ENCODE measurements at regions not wholly inside any gene's neighbourhood (a gene's known extent, or its start where the extent isn't known, plus 50 kb on each side); places are given as distances from the start of the nearest gene placed in this dataset.

DNA sequence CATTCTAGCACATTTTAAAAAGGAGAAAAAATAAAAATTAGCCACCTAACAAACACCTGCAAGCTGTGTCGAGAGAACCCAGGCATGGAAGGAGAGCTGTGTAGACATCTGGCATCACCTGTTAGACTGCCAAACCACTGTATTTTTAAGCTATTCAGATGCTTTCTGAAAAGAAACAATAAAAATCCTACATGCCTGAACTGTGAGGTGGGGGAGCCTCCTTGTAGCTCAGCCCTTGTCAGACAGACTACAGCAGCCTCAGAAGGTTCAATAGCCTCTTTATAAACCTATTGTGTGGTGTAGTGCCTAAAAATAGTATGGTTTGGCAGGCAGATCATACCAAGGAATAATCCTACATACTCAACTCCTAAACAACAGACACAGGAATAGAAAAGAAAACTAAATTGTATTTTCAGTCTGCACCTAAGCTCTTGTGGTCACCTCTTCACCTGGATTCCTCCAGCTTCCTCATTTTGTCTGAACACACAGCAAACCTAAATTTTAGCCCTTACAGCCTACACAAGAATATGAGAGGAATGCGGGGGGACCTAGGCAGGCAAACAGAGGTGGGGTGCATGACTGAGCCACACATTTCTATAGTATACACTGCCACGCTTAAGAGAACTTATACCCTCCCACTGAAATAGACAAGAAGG, 67.0 kb downstream of the SIPA1L2 start:
- DNase-seq (ENCODE audit: low spot score): no peak
- TF ChIP-seq, protein P1, sequence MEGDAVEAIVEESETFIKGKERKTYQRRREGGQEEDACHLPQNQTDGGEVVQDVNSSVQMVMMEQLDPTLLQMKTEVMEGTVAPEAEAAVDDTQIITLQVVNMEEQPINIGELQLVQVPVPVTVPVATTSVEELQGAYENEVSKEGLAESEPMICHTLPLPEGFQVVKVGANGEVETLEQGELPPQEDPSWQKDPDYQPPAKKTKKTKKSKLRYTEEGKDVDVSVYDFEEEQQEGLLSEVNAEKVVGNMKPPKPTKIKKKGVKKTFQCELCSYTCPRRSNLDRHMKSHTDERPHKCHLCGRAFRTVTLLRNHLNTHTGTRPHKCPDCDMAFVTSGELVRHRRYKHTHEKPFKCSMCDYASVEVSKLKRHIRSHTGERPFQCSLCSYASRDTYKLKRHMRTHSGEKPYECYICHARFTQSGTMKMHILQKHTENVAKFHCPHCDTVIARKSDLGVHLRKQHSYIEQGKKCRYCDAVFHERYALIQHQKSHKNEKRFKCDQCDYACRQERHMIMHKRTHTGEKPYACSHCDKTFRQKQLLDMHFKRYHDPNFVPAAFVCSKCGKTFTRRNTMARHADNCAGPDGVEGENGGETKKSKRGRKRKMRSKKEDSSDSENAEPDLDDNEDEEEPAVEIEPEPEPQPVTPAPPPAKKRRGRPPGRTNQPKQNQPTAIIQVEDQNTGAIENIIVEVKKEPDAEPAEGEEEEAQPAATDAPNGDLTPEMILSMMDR (IDR thresholded peaks at IDR 0.05; ENCODE audit: extremely low read depth, missing control alignments): no peak

DNA sequence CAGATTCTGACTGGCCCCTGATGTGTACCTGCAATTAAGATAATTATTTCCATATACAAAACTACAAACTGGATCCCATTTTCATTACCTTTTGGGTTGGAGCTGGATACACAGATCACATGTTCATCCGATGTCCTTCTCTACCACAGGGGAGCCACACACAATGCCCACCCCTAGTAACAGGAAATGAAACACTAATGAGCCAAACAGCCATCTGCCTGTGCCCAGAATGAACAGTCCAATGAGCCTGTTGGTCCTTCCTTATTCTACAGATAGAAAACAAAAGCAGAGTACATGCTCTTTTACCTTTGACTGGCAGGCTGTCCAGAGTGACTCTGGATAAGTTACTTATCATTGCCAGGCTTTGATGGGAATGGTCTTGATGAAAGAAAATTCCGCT, 68.6 kb downstream of the SIPA1L2 start:
- DNase-seq (ENCODE audit: low spot score): no peak
- TF ChIP-seq, protein P1 (IDR thresholded peaks at IDR 0.05; ENCODE audit: extremely low read depth, missing control alignments): no peak

DNA sequence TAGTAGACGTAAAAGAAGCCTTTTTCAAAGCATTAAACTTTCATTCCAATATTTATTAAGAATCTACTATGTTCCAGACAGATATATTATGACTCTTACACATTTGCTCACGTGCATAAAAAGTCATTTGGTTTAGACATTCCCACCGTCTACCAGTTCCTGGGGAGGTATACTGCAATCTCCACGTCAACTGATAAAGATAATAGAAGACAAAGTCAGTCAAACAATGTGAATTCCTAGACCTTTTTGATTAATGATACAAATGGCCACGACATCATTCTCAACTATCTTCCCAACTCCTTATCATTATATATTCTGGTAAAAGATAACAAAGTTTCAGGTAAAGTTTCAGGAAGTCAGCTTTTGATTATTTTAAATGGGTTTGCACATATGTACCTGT, 69.0 kb downstream of the SIPA1L2 start:
- TF ChIP-seq, protein P1 (IDR thresholded peaks at IDR 0.05; ENCODE audit: extremely low read depth, missing control alignments): no peak

DNA sequence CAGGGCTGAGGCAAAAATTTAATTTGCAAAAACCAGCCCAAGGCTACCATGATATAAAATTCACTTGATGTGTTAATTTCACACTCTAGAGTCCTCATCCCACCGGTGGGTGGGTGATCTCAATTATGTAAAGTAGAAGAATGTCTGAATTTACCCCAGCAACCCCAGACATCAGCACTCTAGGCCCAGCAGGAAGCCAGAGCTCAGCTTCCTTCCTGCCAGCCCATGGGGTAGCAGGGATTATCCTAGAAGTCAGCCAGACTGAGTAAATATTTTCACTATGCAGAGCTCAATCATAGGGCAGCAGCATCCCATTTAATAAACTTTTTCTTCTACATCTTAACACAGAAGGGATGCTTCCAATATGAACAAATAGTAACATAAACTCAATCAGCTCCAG, 71.0 kb downstream of the SIPA1L2 start:
- TF ChIP-seq, protein P1 (IDR thresholded peaks at IDR 0.05; ENCODE audit: extremely low read depth, missing control alignments): no peak
- no peak for DNase-seq (ENCODE audit: low spot score)

More for the DNA sequence above, 69.0 kb downstream of the SIPA1L2 start:
- DNase-seq (ENCODE audit: low spot score): no peak

DNA sequence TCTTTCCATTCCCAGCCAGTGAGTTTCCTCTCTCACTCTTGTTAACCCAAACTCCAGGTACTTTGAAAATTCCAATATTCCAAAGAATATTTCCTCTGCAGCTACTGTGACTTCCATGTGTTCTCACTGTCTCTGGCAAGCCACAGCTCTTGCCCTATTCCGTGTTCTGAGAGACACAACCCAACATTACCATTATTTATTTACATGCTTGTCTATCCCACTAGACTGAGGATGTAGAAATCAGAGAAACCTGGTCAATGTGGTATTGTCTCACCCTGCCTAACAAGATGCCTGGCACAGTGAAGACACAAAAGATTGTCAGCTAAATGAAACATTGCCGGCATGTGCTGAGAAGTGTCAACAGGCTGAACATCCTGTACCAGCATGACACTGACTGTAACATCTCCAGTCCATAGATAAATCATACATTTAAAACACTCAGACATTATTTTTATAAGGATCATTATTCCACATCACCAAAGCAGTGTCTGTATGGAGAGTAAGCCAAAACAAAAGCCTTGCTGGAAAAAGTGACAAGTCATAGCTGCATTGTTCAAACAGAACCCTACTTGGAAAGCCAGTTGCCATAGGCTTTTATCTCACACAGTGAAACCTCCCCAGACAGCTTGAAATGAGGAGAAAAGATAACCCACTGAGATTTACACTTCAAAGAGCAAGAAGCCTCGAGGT, 72.3 kb downstream of the SIPA1L2 start:
- DNase-seq (ENCODE audit: low spot score): no peak

DNA sequence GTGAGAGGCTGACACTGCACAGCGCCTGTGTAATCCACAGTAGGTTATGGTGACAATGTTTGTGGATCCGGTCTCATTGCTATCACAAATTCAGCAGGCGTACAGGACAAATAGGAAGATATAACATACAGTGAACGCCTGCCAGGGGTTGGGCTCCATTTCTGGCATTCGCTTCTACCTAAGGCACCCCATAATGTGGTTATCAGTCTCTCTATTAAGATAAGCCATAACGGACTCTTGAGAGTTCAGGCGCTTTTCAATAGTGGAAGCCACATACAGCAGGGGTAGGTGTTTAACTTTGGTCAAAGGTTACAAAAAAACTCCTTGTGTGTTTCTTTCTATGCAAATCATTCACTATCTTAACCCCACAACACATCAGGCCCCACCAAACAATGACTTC, 72.8 kb downstream of the SIPA1L2 start:
- TF ChIP-seq, protein P1 (IDR thresholded peaks at IDR 0.05; ENCODE audit: extremely low read depth, missing control alignments): no peak
- no peak for DNase-seq (ENCODE audit: low spot score)

More for the DNA sequence above, 72.3 kb downstream of the SIPA1L2 start:
- TF ChIP-seq, protein P1 (IDR thresholded peaks at IDR 0.05; ENCODE audit: extremely low read depth, missing control alignments): no peak

DNA sequence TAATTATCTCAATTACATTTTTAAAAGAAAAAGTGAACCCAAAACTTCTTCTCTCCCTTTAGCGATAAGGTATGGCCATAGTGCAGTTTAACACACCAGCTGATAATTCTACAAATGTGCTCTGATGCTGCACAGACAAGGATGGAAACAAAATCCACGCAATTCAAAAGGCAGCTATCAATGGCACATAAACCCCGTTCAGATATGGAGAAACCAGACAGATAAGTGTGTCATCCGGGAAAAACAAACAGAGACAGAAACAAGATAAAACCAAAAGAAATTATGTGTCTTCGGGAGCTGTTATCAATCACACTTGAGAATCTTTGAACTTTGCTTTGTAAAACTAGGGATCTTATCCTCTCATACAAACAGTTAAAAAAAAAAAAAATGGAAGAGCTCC, 73.6 kb downstream of the SIPA1L2 start:
- TF ChIP-seq, protein P1 (IDR thresholded peaks at IDR 0.05; ENCODE audit: extremely low read depth, missing control alignments): no peak
- DNase-seq (ENCODE audit: low spot score): no peak

Measured in GM20000 (cell line).